Lower lobe of right lung (tissue), 2 donors: ENCODE measurements at regions not wholly inside any gene's neighbourhood (a gene's known extent, or its start where the extent isn't known, plus 50 kb on each side); places are given as distances from the start of the nearest gene placed in this dataset.

Experiments
- ATAC-seq, 2 donors: fragments of 200-7000 bp; cut with Tn5 transposase; one replicate each; pipeline ENCODE4 v1.9.1; 2020 to 2022; ENCODE audit warnings: mild to moderate bottlenecking in 2 of 2, moderate library complexity in 2 of 2
- DNase-seq: peaks from one replicate; pipeline ENCODE4 v3.0.0-alpha.2; 2020
- H3K27ac ChIP-seq: fragments of 200-600 bp; one replicate; pipeline ENCODE4 v1.8.0; 2022
- H3K27me3 ChIP-seq: fragments of 200-600 bp; one replicate; pipeline ENCODE4 v1.8.0; 2022; ENCODE audit warnings: low read depth
- H3K36me3 ChIP-seq: fragments of 200-600 bp; one replicate; pipeline ENCODE4 v1.8.0; 2022; ENCODE audit warnings: mild to moderate bottlenecking
- H3K4me1 ChIP-seq: fragments of 200-600 bp; one replicate; pipeline ENCODE4 v1.8.0; 2022
- H3K4me3 ChIP-seq: fragments of 200-600 bp; one replicate; pipeline ENCODE4 v1.8.0; 2022; ENCODE audit warnings: mild to moderate bottlenecking
- H3K9me3 ChIP-seq: fragments of 200-600 bp; one replicate; pipeline ENCODE4 v1.8.0; 2022
- CTCF ChIP-seq: fragments of 200-600 bp; IDR thresholded peaks from one replicate; pipeline ENCODE4 v1.8.0; 2022; ENCODE audit warnings: antibody characterized with exemption, mild to moderate bottlenecking
- intact Hi-C: fragments of 100-400 bp; cut with DNase I; formaldehyde crosslinking; loops from one replicate; pipeline ENCODE4 v1.11.0; 2022
- donor health status: DM: no; HTN: yes; CAD: no; lungs with severe emphysema.

DNA sequence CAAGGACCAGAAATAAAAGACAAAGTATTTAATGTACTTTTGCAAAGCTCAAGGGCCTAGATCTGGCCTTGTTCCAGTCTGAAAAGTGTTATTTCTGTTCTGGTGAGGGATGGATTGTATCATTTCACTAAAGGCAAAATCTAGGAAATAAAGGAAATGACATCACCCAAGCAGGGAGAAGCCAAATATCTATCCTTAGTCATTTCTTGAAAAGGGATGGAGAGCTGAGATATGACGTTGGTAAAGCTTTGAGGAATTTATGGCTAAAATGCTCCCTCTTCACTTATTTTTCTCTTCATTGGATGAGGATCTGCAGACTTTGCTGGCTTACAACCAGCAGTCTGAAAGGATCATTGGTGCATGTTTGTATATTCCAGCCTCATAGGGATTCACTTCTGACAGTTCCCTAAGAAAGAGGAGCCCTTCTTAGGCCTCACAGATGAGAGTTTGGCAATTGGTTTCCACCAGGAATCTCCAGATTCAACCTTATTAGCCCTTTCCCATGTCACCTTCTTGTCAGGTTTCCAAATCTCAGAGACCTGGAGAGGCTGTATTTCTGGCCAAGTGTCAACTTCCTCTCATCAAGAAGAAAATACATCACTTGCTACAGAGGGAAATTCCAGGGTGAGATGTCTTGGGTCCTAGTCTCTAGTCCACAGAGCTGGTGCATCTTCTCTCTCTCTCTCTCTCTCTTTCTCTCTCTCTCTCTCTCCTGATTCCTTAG, 93.7 kb upstream of the BOC start:
- ATAC-seq (peak in 1 of 2 donors; percentile 16), DNase-seq (no peak)
- Histone ChIP-seq H3K4me3 (no peak overlapping the region), H3K4me1 (no peaks in the 10 kb centered on the region), H3K27me3 (no peaks in the 10 kb centered on the region), H3K9me3 (no peaks in the 10 kb centered on the region), H3K36me3 (no peaks in the 10 kb centered on the region), H3K27ac (no peak overlapping the region)
- TF ChIP-seq CTCF: no peak
- intact Hi-C loops: no loop called here

DNA sequence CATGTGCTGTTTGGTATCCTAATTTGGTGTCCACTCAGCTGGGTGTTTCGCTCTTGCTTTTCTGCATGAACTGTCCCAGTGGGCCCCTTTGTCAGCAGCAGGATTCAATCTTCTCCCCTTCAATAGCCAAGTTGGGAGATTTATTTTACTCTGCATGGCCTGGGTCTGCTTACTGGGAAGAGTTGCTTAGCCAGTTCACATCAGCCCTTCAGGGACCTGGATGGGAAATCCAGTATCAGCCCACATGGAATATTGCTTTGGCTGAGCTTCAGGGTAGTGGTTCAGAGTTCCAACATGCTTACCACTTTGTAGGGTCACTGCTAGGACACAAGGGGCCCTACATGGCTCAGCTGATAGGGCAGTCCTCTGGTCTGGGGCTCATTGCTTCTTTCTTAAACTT, 93.0 kb upstream of the BOC start:
- H3K4me3 ChIP-seq: no peak overlapping the region
- no peak for TF ChIP-seq CTCF
- H3K27ac ChIP-seq: no peak overlapping the region
- no peaks in the 10 kb centered on the region for H3K27me3 ChIP-seq
- intact Hi-C loops: no loop called here
- no peaks in the 10 kb centered on the region for H3K9me3 ChIP-seq
- DNase-seq (no peak), ATAC-seq (no peak)
- H3K36me3 ChIP-seq: no peaks in the 10 kb centered on the region
- no peaks in the 10 kb centered on the region for H3K4me1 ChIP-seq

GRCh38 chr3:113124256-113124830, 87.0 kb upstream of the BOC start:
- Histone ChIP-seq H3K4me3 (no peak overlapping the region), H3K36me3 (no peaks in the 10 kb centered on the region), H3K4me1 (no peaks in the 10 kb centered on the region), H3K27ac (no peak overlapping the region), H3K9me3 (no peaks in the 10 kb centered on the region), H3K27me3 (no peaks in the 10 kb centered on the region)
- intact Hi-C loops: no loop called here
- TF ChIP-seq CTCF: no peak
- no peak for DNase-seq
- no peak for ATAC-seq

GRCh38 chr3:113125951-113126350, 85.4 kb upstream of the BOC start:
- no peak for ATAC-seq
- H3K27me3 ChIP-seq: no peaks in the 10 kb centered on the region
- H3K4me3 ChIP-seq: no peak overlapping the region
- H3K9me3 ChIP-seq: no peaks in the 10 kb centered on the region
- no peak for DNase-seq
- TF ChIP-seq CTCF: no peak
- no peaks in the 10 kb centered on the region for H3K36me3 ChIP-seq
- no peaks in the 10 kb centered on the region for H3K4me1 ChIP-seq
- intact Hi-C loops: no loop called here
- H3K27ac ChIP-seq: no peak overlapping the region

- H3K36me3 ChIP-seq: no peaks in the 10 kb centered on the region
- no peaks in the 10 kb centered on the region for H3K27me3 ChIP-seq
- ATAC-seq: no peak
- intact Hi-C loops: no loop called here
- no peaks in the 10 kb centered on the region for H3K9me3 ChIP-seq
- H3K4me3 ChIP-seq: no peak overlapping the region
- DNase-seq: no peak
- TF ChIP-seq CTCF: no peak
- H3K4me1 ChIP-seq: no peaks in the 10 kb centered on the region
- H3K27ac ChIP-seq: no peak overlapping the region
Measured at GRCh38 chr3:113128386-113129015, 82.9 kb upstream of the BOC start.
